B cell (primary cell): ENCODE measurements at regions not wholly inside any gene's neighbourhood (a gene's known extent, or its start where the extent isn't known, plus 50 kb on each side); places are given as distances from the start of the nearest gene placed in this dataset.

Experiments used
- CTCF ChIP-seq: fragments of 200-600 bp; IDR thresholded peaks from one replicate; pipeline ENCODE4 v1.8.0; 2022; ENCODE audit warnings: antibody characterized with exemption, mild to moderate bottlenecking
- EZH2 ChIP-seq: IDR thresholded peaks from 2 replicates; pipeline ENCODE4 v1.6.1; 2012; ENCODE audit warnings: borderline replicate concordance, low read depth, mild to moderate bottlenecking, moderate library complexity, low read length; ENCODE audit not compliant: insufficient read depth, poor library complexity, severe bottlenecking

DNA sequence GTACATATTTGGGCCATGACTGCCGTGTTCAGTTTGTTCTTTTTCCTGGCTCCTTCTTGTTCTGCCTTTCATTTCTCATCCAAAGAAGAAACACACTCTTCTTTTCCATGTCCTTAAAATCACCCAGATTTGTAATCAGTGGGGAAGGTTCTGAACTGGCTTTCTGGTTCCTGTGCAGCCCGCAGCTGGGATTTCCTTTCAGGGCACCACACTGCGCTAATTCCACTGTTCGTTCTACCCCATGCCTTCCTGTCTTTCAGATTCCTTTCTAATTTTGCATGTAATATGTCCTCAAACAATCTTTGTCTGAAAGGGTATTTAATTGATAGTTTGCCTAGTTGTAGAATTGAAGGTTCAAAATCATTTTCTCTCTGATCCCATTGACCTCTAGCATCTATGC lies 94.1 kb downstream of the HS1BP3 start:
- no peak for TF ChIP-seq CTCF
- no peak for TF ChIP-seq EZH2
